ENCODE measurements at regions not wholly inside any gene's neighbourhood (a gene's known extent, or its start where the extent isn't known, plus 50 kb on each side); places are given as distances from the start of the nearest gene placed in this dataset.

GRCh38 chr9:105984714-105985113 lies 290.4 kb downstream of the TMEM38B start:
- ATAC-seq: no peak
- no peak for TF ChIP-seq CREB5 (CRISPR knock-in tag; IDR thresholded peaks at IDR 0.05; ENCODE audit: low read depth)
- no peak for TF ChIP-seq POU6F1 (CRISPR knock-in tag; IDR thresholded peaks at IDR 0.05; ENCODE audit: borderline replicate concordance, low read depth)
- no peak for TF ChIP-seq SNAI2 (CRISPR knock-in tag; IDR thresholded peaks at IDR 0.05)
- TF ChIP-seq ZNF565 (CRISPR knock-in tag; conservative IDR thresholded peaks at IDR 0.05; ENCODE audit: low read depth): no peak
- TF ChIP-seq ZC3H10 (CRISPR knock-in tag; IDR thresholded peaks at IDR 0.05): no peak
- no peak for TF ChIP-seq TSHZ2 (CRISPR knock-in tag; IDR thresholded peaks at IDR 0.05)
- TF ChIP-seq ARNTL (CRISPR knock-in tag; IDR thresholded peaks at IDR 0.05; ENCODE audit: borderline replicate concordance, low read depth): no peak
- TF ChIP-seq ZFP30 (CRISPR knock-in tag; IDR thresholded peaks at IDR 0.05): no peak
- no peak for TF ChIP-seq OSR1 (CRISPR knock-in tag; IDR thresholded peaks at IDR 0.05)
- no peak for TF ChIP-seq ZNF8 (CRISPR knock-in tag; IDR thresholded peaks at IDR 0.05)
- no peak for TF ChIP-seq RARB (CRISPR knock-in tag; IDR thresholded peaks at IDR 0.05)
- TF ChIP-seq PATZ1 (CRISPR knock-in tag; IDR thresholded peaks at IDR 0.05; ENCODE audit: borderline replicate concordance): no peak

- TF ChIP-seq PATZ1 (CRISPR knock-in tag; IDR thresholded peaks at IDR 0.05; ENCODE audit: borderline replicate concordance) (no peak), ZNF8 (CRISPR knock-in tag; IDR thresholded peaks at IDR 0.05) (no peak), CSRNP3 (CRISPR knock-in tag; IDR thresholded peaks at IDR 0.05) (no peak), ISL1 (CRISPR knock-in tag; IDR thresholded peaks at IDR 0.05) (no peak), TSHZ2 (CRISPR knock-in tag; IDR thresholded peaks at IDR 0.05) (no peak), PPARA (CRISPR knock-in tag; IDR thresholded peaks at IDR 0.05; ENCODE audit: borderline replicate concordance) (no peak), ZNF70 (CRISPR knock-in tag; IDR thresholded peaks at IDR 0.05) (no peak), ESRRG (CRISPR knock-in tag; IDR thresholded peaks at IDR 0.05) (no peak), OSR1 (CRISPR knock-in tag; IDR thresholded peaks at IDR 0.05) (no peak), TOX (CRISPR knock-in tag; IDR thresholded peaks at IDR 0.05; ENCODE audit: borderline replicate concordance) (no peak)
- no peak for ATAC-seq
Observed at GRCh38 chr9:105993116-105993854, 298.9 kb downstream of the TMEM38B start.
